ENCODE measurements at regions not wholly inside any gene's neighbourhood (a gene's known extent, or its start where the extent isn't known, plus 50 kb on each side); places are given as distances from the start of the nearest gene placed in this dataset.

- no peak overlapping the region for H2BK5ac ChIP-seq (ENCODE audit: low read depth, low read length)
- CTCF ChIA-PET (ENCODE audit: partially characterized antibody) = no interaction called here
- H4K91ac ChIP-seq (replicated peaks; ENCODE audit: insufficient read length, low read length) = no peak overlapping the region
- H3K4me1 ChIP-seq (replicated peaks in 1 of 4; ENCODE audit: control insufficient read depth in 3 of 4, insufficient read depth in 4 of 4, low read length in 3 of 4) = peaks cover 0 to 5% (median under 1%) of the 10 kb centered on the region in 4 experiments; a peak in 3 of 7 replicates
- no peak overlapping the region for H3K27ac ChIP-seq (ENCODE audit: low read depth, low read length)
- no peak overlapping the region for H2BK12ac ChIP-seq (ENCODE audit: low read depth, low read length)
- H3K4me3 ChIP-seq (ENCODE audit: extremely low read depth in 1 of 4, insufficient read depth in 2 of 4, low read depth in 3 of 4, low read length in 4 of 4) = no peak overlapping the region
- H2BK20ac ChIP-seq (ENCODE audit: low read length) = no peak overlapping the region
- H2BK15ac ChIP-seq (ENCODE audit: low read length) = no peak overlapping the region
- no peaks in the 10 kb centered on the region for H3K23me2 ChIP-seq (ENCODE audit: low read depth, low read length)
- H4K8ac ChIP-seq (ENCODE audit: extremely low read depth, insufficient read depth, low read length) = no peak overlapping the region
- H3K36me3 ChIP-seq (ENCODE audit: control insufficient read depth in 2 of 4, insufficient read depth in 4 of 4, low read length in 3 of 4) = no peaks in the 10 kb centered on the region
- no peak overlapping the region for H3K14ac ChIP-seq (ENCODE audit: insufficient read length)
- H2BK120ac ChIP-seq (replicated peaks; ENCODE audit: low read depth, low read length) = no peak overlapping the region
- 88% methylated on average over 2 of the region's 2 CpGs; no CpG with 5 or more reads in 1 of the 2 experiments for WGBS, 2 experiments (ENCODE audit: extremely low coverage in 1 of 2, insufficient coverage in 1 of 2, insufficient read length in 1 of 2, insufficient replicate concordance in 2 of 2, low coverage in 1 of 2, low lambda C conversion rate in 2 of 2, missing lambda C conversion rate in 1 of 2)
- no peak overlapping the region for H2AK5ac ChIP-seq (ENCODE audit: low read depth, low read length)
- no peak overlapping the region for H4K5ac ChIP-seq (ENCODE audit: insufficient read length, low read depth, low read length)
- no peak overlapping the region for H3K23ac ChIP-seq (ENCODE audit: insufficient read length)
- TF ChIP-seq, protein P1, sequence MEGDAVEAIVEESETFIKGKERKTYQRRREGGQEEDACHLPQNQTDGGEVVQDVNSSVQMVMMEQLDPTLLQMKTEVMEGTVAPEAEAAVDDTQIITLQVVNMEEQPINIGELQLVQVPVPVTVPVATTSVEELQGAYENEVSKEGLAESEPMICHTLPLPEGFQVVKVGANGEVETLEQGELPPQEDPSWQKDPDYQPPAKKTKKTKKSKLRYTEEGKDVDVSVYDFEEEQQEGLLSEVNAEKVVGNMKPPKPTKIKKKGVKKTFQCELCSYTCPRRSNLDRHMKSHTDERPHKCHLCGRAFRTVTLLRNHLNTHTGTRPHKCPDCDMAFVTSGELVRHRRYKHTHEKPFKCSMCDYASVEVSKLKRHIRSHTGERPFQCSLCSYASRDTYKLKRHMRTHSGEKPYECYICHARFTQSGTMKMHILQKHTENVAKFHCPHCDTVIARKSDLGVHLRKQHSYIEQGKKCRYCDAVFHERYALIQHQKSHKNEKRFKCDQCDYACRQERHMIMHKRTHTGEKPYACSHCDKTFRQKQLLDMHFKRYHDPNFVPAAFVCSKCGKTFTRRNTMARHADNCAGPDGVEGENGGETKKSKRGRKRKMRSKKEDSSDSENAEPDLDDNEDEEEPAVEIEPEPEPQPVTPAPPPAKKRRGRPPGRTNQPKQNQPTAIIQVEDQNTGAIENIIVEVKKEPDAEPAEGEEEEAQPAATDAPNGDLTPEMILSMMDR (IDR thresholded peaks at IDR 0.05; ENCODE audit: control extremely low read depth in 1 of 3, insufficient read depth in 1 of 3, low read depth in 1 of 3, low read length in 3 of 3) = no peak
- TF ChIP-seq SRF (IDR thresholded peaks at IDR 0.05; ENCODE audit: low read depth, low read length) (no peak), POLR2A (IDR thresholded peaks at IDR 0.05; ENCODE audit: control extremely low read depth in 1 of 2, low read depth in 2 of 2, low read length in 2 of 2) (no peak), SUZ12 (IDR thresholded peaks at IDR 0.05; ENCODE audit: low read length) (no peak), CEBPB (IDR thresholded peaks at IDR 0.05; ENCODE audit: low read depth, low read length) (no peak), ATF2 (IDR thresholded peaks at IDR 0.05; ENCODE audit: low read length) (no peak)
- POLR2A ChIA-PET (ENCODE audit: partially characterized antibody) = no interaction called here
- FAIRE-seq (no peak), DNase-seq (ENCODE audit: low read depth in 1 of 2, low spot score in 2 of 2) (no peak)
- no peak overlapping the region for H3K9ac ChIP-seq (replicated peaks in 1 of 4; ENCODE audit: extremely low read depth in 1 of 4, low read depth in 3 of 4, low read length in 3 of 4)
- no peaks in the 10 kb centered on the region for H4K20me1 ChIP-seq (replicated peaks in 1 of 2; ENCODE audit: control insufficient read depth in 1 of 2, insufficient read depth in 2 of 2, low read length in 2 of 2)
- no peak overlapping the region for H3K56ac ChIP-seq (replicated peaks; ENCODE audit: insufficient read length, low read depth, low read length)
- H3K27me3 ChIP-seq (replicated peaks in 1 of 4; ENCODE audit: control insufficient read depth in 3 of 4, extremely low read depth in 1 of 4, insufficient read depth in 3 of 4, low read length in 3 of 4) = no peaks in the 10 kb centered on the region
- no peaks in the 10 kb centered on the region for H3K9me3 ChIP-seq (ENCODE audit: insufficient read depth in 2 of 2, low read depth in 1 of 2, low read length in 1 of 2)
- H2AFZ ChIP-seq (ENCODE audit: low read length) = no peak overlapping the region
- H3K79me2 ChIP-seq (ENCODE audit: control insufficient read depth in 1 of 2, insufficient read depth in 2 of 2, low read length in 2 of 2) = no peaks in the 10 kb centered on the region
- no peak overlapping the region for H3K18ac ChIP-seq (ENCODE audit: extremely low read depth, low read length)
- H3K4ac ChIP-seq (replicated peaks; ENCODE audit: insufficient read length, low read depth, low read length) = no peak overlapping the region
- no peaks in the 10 kb centered on the region for H3K79me1 ChIP-seq (ENCODE audit: low read depth, low read length)
- no peak overlapping the region for H3K4me2 ChIP-seq (ENCODE audit: insufficient read depth in 1 of 2, low read depth in 2 of 2, low read length in 2 of 2)
Observed at GRCh38 chr5:74428275-74428674, 212.3 kb downstream of the ENC1 start.
